ENCODE measurements at regions not wholly inside any gene's neighbourhood (a gene's known extent, or its start where the extent isn't known, plus 50 kb on each side); places are given as distances from the start of the nearest gene placed in this dataset.

GRCh38 chr3:5543047-5543446 is 355.5 kb downstream of the EDEM1 start:
- Mint-ChIP-seq H3K27ac (no peak overlapping the region), H3K4me1 (no peaks in the 10 kb centered on the region), H3K9me3 (peaks cover 26% of the 10 kb centered on the region), H3K4me3 (no peak overlapping the region), H3K27me3 (no peaks in the 10 kb centered on the region), H3K36me3 (no peaks in the 10 kb centered on the region)

- Mint-ChIP-seq H3K4me3 (no peak overlapping the region), H3K27ac (no peak overlapping the region), H3K9me3 (peaks cover 26% of the 10 kb centered on the region), H3K4me1 (no peaks in the 10 kb centered on the region), H3K36me3 (no peaks in the 10 kb centered on the region), H3K27me3 (peaks cover 4% of the 10 kb centered on the region)
These were observed 358.2 kb downstream of the EDEM1 start for GRCh38 chr3:5545719-5546118.

GRCh38 chr3:5553203-5553602 is 365.7 kb downstream of the EDEM1 start:
- Mint-ChIP-seq H3K36me3 (no peaks in the 10 kb centered on the region), H3K4me3 (no peak overlapping the region), H3K9me3 (no peaks in the 10 kb centered on the region), H3K27ac (no peak overlapping the region), H3K4me1 (no peaks in the 10 kb centered on the region), H3K27me3 (peaks cover 6% of the 10 kb centered on the region)

- H3K27me3 Mint-ChIP-seq, result peaks cover 3% of the 10 kb centered on the region
- no peak overlapping the region for H3K27ac Mint-ChIP-seq
- H3K4me3 Mint-ChIP-seq, result no peak overlapping the region
- H3K4me1 Mint-ChIP-seq, result no peaks in the 10 kb centered on the region
- H3K36me3 Mint-ChIP-seq, result no peaks in the 10 kb centered on the region
- H3K9me3 Mint-ChIP-seq, result no peaks in the 10 kb centered on the region
These were observed 366.8 kb downstream of the EDEM1 start for GRCh38 chr3:5554245-5554747.

- H3K9me3 Mint-ChIP-seq, result no peaks in the 10 kb centered on the region
- H3K27me3 Mint-ChIP-seq, result no peaks in the 10 kb centered on the region
- no peak overlapping the region for H3K4me3 Mint-ChIP-seq
- H3K4me1 Mint-ChIP-seq, result no peaks in the 10 kb centered on the region
- no peaks in the 10 kb centered on the region for H3K36me3 Mint-ChIP-seq
- H3K27ac Mint-ChIP-seq, result no peak overlapping the region
These were observed 372.7 kb downstream of the EDEM1 start for GRCh38 chr3:5560199-5560598.

GRCh38 chr3:5563537-5564277 is 376.2 kb downstream of the EDEM1 start:
- peaks cover 10% of the 10 kb centered on the region for H3K9me3 Mint-ChIP-seq
- H3K27me3 Mint-ChIP-seq, result peaks cover 2% of the 10 kb centered on the region
- no peaks in the 10 kb centered on the region for H3K36me3 Mint-ChIP-seq
- no peaks in the 10 kb centered on the region for H3K4me1 Mint-ChIP-seq
- H3K4me3 Mint-ChIP-seq, result no peak overlapping the region
- no peak overlapping the region for H3K27ac Mint-ChIP-seq

- H3K4me1 Mint-ChIP-seq, result no peaks in the 10 kb centered on the region
- H3K36me3 Mint-ChIP-seq, result no peaks in the 10 kb centered on the region
- no peak overlapping the region for H3K27ac Mint-ChIP-seq
- H3K4me3 Mint-ChIP-seq, result no peak overlapping the region
- peaks cover 2% of the 10 kb centered on the region for H3K27me3 Mint-ChIP-seq
- H3K9me3 Mint-ChIP-seq, result peaks cover 10% of the 10 kb centered on the region
These were observed 376.8 kb downstream of the EDEM1 start for GRCh38 chr3:5564278-5564666.

GRCh38 chr3:5565026-5565425 is 377.5 kb downstream of the EDEM1 start:
- Mint-ChIP-seq H3K4me3 (no peak overlapping the region), H3K27me3 (peaks cover 2% of the 10 kb centered on the region), H3K4me1 (no peaks in the 10 kb centered on the region), H3K27ac (no peak overlapping the region), H3K36me3 (no peaks in the 10 kb centered on the region), H3K9me3 (peaks cover 10% of the 10 kb centered on the region)

GRCh38 chr3:5567113-5567512 is 379.6 kb downstream of the EDEM1 start:
- no peaks in the 10 kb centered on the region for H3K36me3 Mint-ChIP-seq
- H3K4me3 Mint-ChIP-seq, result no peak overlapping the region
- no peak overlapping the region for H3K27ac Mint-ChIP-seq
- H3K9me3 Mint-ChIP-seq, result peaks cover 10% of the 10 kb centered on the region
- H3K27me3 Mint-ChIP-seq, result peaks cover 2% of the 10 kb centered on the region
- H3K4me1 Mint-ChIP-seq, result no peaks in the 10 kb centered on the region

GRCh38 chr3:5568451-5568850 is 380.9 kb downstream of the EDEM1 start:
- no peak overlapping the region for H3K4me3 Mint-ChIP-seq
- H3K4me1 Mint-ChIP-seq, result no peaks in the 10 kb centered on the region
- H3K27me3 Mint-ChIP-seq, result peaks cover 2% of the 10 kb centered on the region
- H3K36me3 Mint-ChIP-seq, result no peaks in the 10 kb centered on the region
- peaks cover 10% of the 10 kb centered on the region for H3K9me3 Mint-ChIP-seq
- no peak overlapping the region for H3K27ac Mint-ChIP-seq

GRCh38 chr3:5569152-5569551 is 381.6 kb downstream of the EDEM1 start:
- Mint-ChIP-seq H3K4me1 (no peaks in the 10 kb centered on the region), H3K9me3 (peaks cover 10% of the 10 kb centered on the region), H3K36me3 (no peaks in the 10 kb centered on the region), H3K27ac (no peak overlapping the region), H3K27me3 (peaks cover 2% of the 10 kb centered on the region), H3K4me3 (no peak overlapping the region)

GRCh38 chr3:5572168-5572567 is 384.7 kb downstream of the EDEM1 start:
- Mint-ChIP-seq H3K4me1 (no peaks in the 10 kb centered on the region), H3K36me3 (no peaks in the 10 kb centered on the region), H3K9me3 (peaks cover 9% of the 10 kb centered on the region), H3K27me3 (no peaks in the 10 kb centered on the region), H3K4me3 (no peak overlapping the region), H3K27ac (no peak overlapping the region)

GRCh38 chr3:5576277-5577011 is 388.9 kb downstream of the EDEM1 start:
- H3K4me3 Mint-ChIP-seq, result no peak overlapping the region
- peaks cover 5% of the 10 kb centered on the region for H3K27me3 Mint-ChIP-seq
- no peaks in the 10 kb centered on the region for H3K9me3 Mint-ChIP-seq
- no peaks in the 10 kb centered on the region for H3K36me3 Mint-ChIP-seq
- no peaks in the 10 kb centered on the region for H3K4me1 Mint-ChIP-seq
- no peak overlapping the region for H3K27ac Mint-ChIP-seq

GRCh38 chr3:5579139-5579602 is 391.7 kb downstream of the EDEM1 start:
- H3K4me3 Mint-ChIP-seq, result no peak overlapping the region
- no peak overlapping the region for H3K27ac Mint-ChIP-seq
- H3K4me1 Mint-ChIP-seq, result no peaks in the 10 kb centered on the region
- H3K36me3 Mint-ChIP-seq, result no peaks in the 10 kb centered on the region
- H3K27me3 Mint-ChIP-seq, result peaks cover 7% of the 10 kb centered on the region
- H3K9me3 Mint-ChIP-seq, result no peaks in the 10 kb centered on the region

- Mint-ChIP-seq H3K36me3 (no peaks in the 10 kb centered on the region), H3K27ac (no peak overlapping the region)
These were observed 392.4 kb downstream of the EDEM1 start for GRCh38 chr3:5579946-5580345.

GRCh38 chr3:5580826-5581225 is 393.3 kb downstream of the EDEM1 start:
- no peaks in the 10 kb centered on the region for H3K36me3 Mint-ChIP-seq
- no peak overlapping the region for H3K4me3 Mint-ChIP-seq
- H3K9me3 Mint-ChIP-seq, result no peaks in the 10 kb centered on the region
- H3K27me3 Mint-ChIP-seq, result peaks cover 7% of the 10 kb centered on the region
- no peaks in the 10 kb centered on the region for H3K4me1 Mint-ChIP-seq
- H3K27ac Mint-ChIP-seq, result no peak overlapping the region

More at GRCh38 chr3:5579946-5580345, 392.4 kb downstream of the EDEM1 start:
- Mint-ChIP-seq H3K9me3 (no peaks in the 10 kb centered on the region), H3K27me3 (peaks cover 7% of the 10 kb centered on the region), H3K4me1 (no peaks in the 10 kb centered on the region), H3K4me3 (no peak overlapping the region)
